Breast epithelium (tissue), 3 donors: ENCODE measurements at regions not wholly inside any gene's neighbourhood (a gene's known extent, or its start where the extent isn't known, plus 50 kb on each side); places are given as distances from the start of the nearest gene placed in this dataset.

ENCODE experiments used
- CTCF ChIP-seq, 3 donors: fragments of 450-650 bp; IDR thresholded peaks; one replicate each; pipeline ENCODE4 v1.5.1; 2016 to 2017; ENCODE audit warnings: antibody characterized with exemption in 3 of 3, mild to moderate bottlenecking in 3 of 3, moderate library complexity in 3 of 3
- POLR2A ChIP-seq: fragments of 450-650 bp; IDR thresholded peaks from one replicate; pipeline ENCODE4 v1.6.1; 2016; ENCODE audit warnings: antibody characterized with exemption, mild to moderate bottlenecking, moderate library complexity

- no peak for TF ChIP-seq CTCF (IDR thresholded peaks at IDR 0.05)
- no peak for TF ChIP-seq POLR2A
Measured at GRCh38 chr12:97246368-97246767, 216.2 kb upstream of the RMST start.
